IMR-90 (cell line): ENCODE measurements at regions not wholly inside any gene's neighbourhood (a gene's known extent, or its start where the extent isn't known, plus 50 kb on each side); places are given as distances from the start of the nearest gene placed in this dataset.

ENCODE experiments used
- BHLHE40 ChIP-seq: fragments of 150-350 bp; IDR thresholded peaks from 2 replicates; pipeline ENCODE4 v1.6.1; 2016; ENCODE audit warnings: mild to moderate bottlenecking, low read depth, low read length
- CEBPB ChIP-seq: IDR thresholded peaks from 2 replicates; pipeline ENCODE4 v1.6.1; 2012; ENCODE audit warnings: low read depth, low read length, improper control_type of control experiment
- CTCF ChIP-seq: conservative IDR thresholded peaks from 2 replicates; pipeline ENCODE4 v1.5.1; 2012; ENCODE audit warnings: mild to moderate bottlenecking, low read depth, low read length, improper control_type of control experiment
- FOS ChIP-seq: fragments of 150-350 bp; IDR thresholded peaks from 2 replicates; pipeline ENCODE4 v1.6.1; 2016; ENCODE audit warnings: low read depth, low read length
- MAZ ChIP-seq: IDR thresholded peaks from 2 replicates; pipeline ENCODE4 v1.6.1; 2012; ENCODE audit warnings: low read depth, mild to moderate bottlenecking, low read length, improper control_type of control experiment, moderate library complexity, borderline replicate concordance
- POLR2A ChIP-seq: IDR thresholded peaks from 2 replicates; pipeline ENCODE4 v1.6.1; 2012; ENCODE audit warnings: mild to moderate bottlenecking, low read depth, low read length
- RAD21 ChIP-seq: IDR thresholded peaks from 2 replicates; pipeline ENCODE4 v1.6.1; 2012; ENCODE audit warnings: low read length, improper control_type of control experiment
- SMC3 ChIP-seq: fragments of 150-350 bp; IDR thresholded peaks from 2 replicates; pipeline ENCODE4 v1.6.1; 2016; ENCODE audit warnings: low read depth, mild to moderate bottlenecking, antibody characterized with exemption, low read length, moderate library complexity
- USF2 ChIP-seq: fragments of 150-350 bp; IDR thresholded peaks from 2 replicates; pipeline ENCODE4 v1.6.1; 2017; ENCODE audit warnings: mild to moderate bottlenecking, antibody characterized with exemption, low read length, low read depth

- TF ChIP-seq CTCF: no peak
- TF ChIP-seq SMC3: no peak
- TF ChIP-seq POLR2A: no peak
- TF ChIP-seq MAZ: no peak
- TF ChIP-seq CEBPB: no peak
- no peak for TF ChIP-seq USF2
- no peak for TF ChIP-seq BHLHE40
- TF ChIP-seq FOS: no peak
- TF ChIP-seq RAD21: no peak
These were observed 67.2 kb upstream of the IFNGR1 start for GRCh38 chr6:137286368-137286767.
